HG02798 (cell line): ENCODE measurements at regions not wholly inside any gene's neighbourhood (a gene's known extent, or its start where the extent isn't known, plus 50 kb on each side); places are given as distances from the start of the nearest gene placed in this dataset.

Experiments used
- ATAC-seq: cut with Tn5 transposase; IDR thresholded peaks from one replicate; pipeline ENCODE4 v1.9.1; 2021; ENCODE audit warnings: mild to moderate bottlenecking; ENCODE audit not compliant: unreplicated experiment, poor library complexity

DNA sequence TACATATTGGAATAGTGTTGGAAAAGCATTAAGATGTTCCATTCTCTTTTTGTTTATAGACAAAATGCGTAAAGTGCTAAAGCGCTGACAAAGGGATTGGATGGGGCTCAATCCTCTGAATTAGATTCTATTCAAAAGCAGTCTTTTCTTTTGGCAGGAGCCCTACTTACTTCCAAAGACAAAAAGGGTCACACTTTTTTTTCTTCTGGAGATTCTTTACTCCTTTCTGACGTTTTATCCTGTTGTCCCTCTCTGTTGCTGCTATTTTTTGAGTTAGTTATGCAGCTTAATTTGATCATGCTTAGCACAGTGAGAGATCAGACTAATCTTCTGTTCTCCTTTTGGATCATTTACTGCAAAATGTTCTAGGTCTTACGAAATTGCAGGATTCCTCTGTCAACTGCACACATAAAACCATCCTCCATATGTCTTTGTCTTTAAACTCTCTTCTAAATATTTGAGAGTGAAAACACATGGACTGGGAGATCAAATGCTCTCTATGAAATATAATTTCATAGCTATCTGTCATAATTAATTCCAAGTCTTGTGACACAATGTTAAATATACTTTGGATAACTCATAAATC lies 656.4 kb upstream of the ADGRL2 start:
- ATAC-seq, result no peak

DNA sequence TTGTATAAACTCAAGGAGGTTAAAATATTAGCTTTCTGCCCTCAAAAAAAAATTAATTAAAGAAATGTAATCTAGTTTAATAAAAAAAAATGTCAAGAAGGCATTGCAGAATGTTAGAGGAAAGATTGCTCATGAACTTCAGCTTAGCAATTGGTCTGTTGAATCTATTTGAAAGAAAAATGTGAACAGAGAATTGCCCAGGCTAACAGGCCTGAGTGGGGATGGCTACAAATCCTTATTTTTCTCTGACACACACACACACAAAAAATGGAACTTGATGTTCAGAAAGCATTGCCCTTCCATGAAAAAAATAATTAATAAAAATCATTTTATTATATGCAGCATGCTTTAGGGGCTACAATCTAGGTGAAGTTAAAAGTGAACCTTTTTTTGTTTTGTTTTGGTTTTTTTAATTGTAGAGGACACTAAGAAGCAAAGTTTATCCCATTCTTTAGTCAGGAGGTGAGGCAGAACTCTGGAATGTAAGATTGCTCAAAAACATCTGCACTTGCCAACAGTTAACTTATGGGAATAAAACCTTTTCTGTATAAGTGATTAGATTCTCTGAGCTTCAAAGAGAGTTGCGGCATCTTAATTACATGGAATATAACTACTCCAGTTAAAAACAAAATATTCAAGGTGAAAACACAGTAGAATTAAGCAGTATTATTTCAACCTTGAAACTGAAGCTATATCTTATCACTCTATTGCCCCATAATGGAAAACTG lies 658.5 kb upstream of the ADGRL2 start:
- ATAC-seq, result no peak

DNA sequence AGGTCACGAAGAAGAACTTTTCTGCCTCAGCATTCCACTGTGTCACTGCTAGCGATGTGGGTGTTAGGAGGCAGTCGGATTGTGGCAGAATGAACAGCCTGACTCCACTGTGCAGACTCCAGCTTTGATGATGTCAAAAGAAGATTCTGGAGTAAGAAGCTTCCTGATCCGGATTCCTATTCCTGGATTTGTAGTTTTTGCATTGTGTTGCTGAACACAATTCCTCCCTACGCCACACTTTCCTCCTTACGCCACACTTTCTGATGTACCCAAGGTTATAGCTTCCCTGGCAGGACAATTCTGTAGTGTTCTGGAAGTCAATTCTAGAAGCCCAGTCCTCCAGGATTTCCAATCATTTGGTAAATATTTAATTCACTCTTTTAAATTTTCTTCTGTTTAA lies 665.2 kb upstream of the ADGRL2 start:
- ATAC-seq, result no peak

DNA sequence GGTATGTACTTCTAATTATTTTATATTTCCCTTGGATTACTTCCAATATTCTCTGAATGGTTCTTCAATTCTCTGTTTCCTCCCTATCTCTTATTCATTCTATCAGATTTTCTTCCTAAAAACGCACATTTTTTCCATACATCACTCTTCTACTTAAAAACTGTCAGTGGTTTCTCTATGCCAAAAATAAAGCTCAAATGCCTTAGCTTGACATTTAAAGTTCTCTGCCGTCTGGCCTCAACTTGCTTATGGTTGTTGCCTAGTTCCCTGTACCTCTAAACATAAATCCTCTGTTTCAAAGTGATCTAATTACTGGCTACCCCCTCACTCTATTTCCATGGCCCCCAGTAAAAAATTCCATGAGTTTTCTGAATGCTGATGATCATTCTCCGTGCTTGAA lies 671.0 kb upstream of the ADGRL2 start:
- ATAC-seq, result no peak

DNA sequence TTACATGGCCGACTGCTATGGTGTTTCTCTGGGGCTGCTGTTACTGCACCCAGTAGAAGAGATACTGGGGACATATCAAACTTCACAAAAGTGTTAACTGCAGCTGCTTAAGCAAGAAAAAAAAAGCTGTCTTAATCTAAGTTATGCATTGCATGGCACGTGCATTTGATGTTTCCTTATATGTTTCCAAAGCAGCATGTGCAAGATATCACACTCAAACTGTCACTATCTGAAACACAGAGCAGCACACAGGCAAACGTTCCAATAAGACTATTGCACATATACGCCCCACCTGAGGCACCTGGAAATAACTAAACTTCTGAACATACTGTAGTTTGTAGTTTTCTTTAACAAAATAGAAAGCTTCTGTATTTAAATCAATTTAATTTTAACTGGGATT lies 671.4 kb upstream of the ADGRL2 start:
- ATAC-seq, result no peak

DNA sequence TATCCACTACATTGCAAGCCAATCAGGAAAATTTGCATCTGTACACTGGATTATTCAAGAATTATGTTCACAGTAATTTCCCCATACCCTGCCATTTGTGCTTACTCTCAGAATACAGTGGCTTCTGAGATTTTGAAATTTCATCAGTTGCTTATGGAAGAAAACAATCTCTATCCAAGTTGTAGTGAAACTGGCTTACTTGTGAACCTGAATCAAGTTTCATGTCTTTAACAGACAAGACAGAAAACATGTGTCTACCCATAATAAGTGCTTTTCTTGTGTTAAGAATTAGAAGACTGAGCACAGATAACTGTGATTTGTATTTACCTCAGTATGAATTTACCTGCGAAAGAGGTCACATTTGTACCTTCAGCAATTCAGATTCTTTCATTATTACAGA lies 672.7 kb upstream of the ADGRL2 start:
- no peak for ATAC-seq

DNA sequence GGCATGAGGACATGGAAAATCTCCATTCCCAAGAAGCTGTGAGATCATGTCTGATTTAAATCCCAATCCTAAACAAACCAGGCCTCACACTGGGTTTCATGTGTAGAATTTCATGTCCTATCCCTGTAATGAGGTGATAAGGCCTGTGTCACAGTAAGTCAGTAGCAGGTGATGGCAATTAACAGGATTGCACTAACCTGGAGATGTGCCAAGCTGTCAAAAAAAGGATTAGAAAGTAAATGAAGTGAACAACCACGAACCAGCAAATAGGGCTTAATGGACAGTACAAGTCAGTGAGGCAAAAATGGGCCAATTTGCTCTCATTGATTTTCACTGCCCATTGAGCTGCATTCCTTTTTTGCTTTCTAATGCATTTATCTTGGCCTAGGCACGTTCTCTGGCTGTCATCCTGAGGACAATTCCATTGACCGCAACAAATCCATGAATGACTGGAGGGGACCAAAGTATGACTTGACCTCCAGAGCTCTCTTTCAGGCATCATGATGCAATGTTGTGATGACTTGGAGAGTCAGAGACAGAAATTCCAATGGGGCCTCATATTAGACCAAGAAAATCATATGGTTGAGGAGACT lies 673.6 kb upstream of the ADGRL2 start:
- ATAC-seq, result no peak

DNA sequence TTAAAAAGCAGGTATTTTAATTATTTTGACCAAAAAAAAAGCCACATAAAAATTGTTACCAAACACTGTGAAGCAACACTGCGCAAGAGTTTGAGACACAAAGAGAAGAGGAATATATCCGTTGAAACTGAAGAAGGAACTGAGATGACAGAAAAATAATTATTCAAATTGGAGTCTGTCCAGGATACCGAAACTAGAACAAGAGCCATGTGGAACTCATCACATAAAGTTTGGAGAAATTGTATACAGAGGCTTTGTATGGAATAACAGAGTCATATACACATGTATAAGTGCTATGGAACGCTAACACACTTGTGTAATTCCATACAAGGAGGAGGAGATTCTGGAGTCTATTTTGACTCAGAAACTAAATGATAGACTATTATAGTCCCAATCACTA lies 675.1 kb upstream of the ADGRL2 start:
- ATAC-seq, result no peak

DNA sequence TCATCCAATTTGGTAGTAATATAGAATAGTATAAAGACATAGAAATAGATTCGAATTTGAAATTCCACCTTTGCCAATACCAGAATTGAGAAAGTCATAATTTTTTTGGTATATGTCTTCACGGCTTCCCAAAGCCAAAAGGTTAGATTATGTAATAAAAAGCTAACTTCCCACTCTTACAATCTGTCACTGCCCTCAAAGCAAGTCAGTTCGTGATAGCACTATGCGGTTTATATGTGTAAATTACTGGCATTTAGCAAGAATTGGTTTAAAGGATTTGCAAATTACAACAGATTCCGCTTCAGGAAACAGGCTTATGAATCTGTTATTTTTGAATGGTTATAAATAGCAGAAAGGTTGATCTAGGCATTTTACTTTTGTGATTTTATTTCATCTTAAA lies 679.4 kb upstream of the ADGRL2 start:
- no peak for ATAC-seq

DNA sequence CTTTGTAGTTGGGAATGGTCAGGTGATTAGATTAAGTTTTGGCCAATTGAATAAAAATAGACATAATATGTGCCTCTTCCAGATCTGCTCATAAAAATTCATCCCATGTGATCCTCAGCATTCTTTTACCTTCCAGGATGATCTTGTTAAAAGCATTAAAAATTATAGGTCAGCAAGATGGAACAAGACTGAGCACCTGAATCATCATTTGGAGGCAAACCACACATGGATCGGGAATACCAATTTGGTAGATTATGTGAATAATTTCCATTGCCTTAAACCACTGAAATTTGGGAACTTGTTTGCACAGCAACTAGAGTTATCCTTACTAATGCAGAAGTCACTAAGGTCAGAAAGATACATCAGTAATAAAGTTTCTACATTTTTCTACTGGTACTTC lies 681.4 kb upstream of the ADGRL2 start:
- ATAC-seq, result no peak

DNA sequence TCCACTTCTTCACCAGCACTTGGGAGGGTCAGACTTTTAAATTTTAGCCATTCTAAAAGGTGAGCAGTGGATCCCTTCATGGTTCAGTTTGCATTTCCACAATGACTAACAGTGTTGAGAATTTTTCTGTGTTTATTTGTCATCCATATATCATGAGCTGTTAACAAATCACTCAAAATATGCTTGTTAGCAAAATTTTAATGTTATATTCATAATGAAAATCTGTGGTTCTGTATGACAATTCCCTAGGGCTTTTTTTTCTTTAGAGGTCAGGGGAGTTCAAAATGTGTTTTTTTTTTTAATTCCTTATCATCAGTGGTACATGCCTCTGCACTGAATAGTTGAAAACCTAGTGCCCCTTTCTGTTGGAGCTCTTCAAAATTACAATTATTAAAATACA lies 682.2 kb upstream of the ADGRL2 start:
- ATAC-seq, result no peak

DNA sequence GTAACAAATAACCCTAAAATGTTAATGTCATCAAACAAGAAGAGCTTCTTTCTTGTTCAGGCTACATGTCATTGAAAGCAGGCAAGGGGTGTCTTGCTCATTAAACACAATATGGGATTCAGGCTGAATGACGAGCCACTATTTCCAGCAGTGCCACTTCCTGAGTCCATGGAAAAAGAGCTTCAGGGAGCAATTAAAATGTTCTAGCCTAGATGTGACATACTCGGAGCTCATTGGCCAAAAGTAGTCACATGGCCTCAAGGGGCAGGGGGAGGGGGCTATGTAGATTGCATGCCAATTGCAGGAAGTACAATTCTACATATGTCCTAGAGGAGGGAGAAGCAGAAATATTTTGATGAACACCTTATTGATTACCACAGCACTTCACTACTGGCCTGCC lies 685.3 kb upstream of the ADGRL2 start:
- no peak for ATAC-seq

DNA sequence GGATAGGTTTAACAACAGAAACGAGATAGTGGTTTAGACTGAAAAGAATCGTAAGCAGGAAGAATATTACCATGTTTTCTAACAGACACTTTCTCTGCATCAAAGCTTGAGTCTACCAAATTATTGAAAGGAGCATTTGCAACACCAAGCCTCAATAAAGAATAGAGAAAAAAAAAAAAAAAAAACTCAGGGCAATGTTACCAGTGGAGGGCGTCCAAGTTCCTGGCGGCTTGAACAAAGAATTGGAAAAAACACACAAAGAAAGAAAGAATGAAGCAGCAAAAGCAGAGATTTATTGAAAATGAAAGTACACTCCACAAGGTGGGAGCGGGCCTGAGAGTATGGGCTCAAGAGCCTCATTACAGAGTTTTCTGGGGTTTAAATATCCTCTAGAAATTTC lies 686.5 kb upstream of the ADGRL2 start:
- ATAC-seq, result no peak

DNA sequence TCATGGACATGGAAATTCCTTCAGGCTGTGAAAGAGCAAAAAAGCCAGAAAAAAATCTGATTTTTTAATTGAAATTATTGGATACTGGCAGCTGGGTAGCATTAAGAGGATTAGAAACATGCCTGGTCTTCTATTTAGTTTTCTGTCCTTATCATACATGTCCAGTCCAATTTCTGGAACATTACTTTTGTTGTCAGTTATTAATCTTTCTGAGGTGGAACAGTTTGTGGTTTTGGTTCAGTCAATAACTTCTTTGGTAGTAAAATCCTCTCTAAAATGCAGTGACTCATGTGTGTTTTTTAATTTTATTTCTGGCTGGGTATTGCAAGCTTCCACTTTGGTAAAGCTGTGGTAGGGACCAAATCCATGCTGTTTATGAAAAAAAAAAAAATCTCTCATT lies 687.0 kb upstream of the ADGRL2 start:
- no peak for ATAC-seq

DNA sequence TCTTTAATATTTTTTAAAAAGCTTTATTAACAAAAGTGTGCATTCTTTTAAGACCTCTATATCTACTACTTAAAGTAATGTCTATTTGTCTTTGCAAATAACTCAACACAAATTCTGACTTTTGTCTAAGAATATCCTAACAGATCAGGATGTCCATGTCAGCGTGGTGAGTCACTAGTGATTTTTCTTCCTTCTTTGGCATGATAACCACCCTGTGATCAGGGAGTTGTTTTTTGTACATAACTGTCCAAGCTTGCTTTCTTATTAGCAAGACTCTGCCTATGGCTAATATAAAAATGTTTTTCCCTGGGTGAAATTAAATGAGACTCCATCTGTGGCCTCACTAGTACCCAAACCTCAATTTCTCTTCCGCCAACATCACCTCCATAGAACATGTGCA lies 688.9 kb upstream of the ADGRL2 start:
- no peak for ATAC-seq

DNA sequence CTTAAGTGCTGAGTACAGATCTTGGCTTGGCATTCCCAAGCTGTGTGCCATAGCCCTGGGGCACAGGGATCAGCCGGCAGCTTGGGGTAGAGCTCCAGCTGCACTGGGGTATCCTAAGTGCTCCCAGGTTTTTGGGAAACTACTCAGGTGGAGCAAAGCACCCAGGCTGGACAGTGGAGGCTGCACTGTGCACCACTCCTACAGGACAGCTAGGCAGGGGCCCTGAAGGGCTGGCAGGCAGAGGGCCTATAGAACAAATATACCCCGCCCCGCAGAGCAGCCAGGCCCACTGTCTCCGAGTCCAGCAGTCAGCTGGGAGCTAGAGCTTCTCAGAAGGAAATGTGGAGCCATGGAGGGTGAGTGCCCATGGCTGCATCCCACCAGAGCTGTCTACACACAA lies 691.7 kb upstream of the ADGRL2 start:
- ATAC-seq, result no peak

DNA sequence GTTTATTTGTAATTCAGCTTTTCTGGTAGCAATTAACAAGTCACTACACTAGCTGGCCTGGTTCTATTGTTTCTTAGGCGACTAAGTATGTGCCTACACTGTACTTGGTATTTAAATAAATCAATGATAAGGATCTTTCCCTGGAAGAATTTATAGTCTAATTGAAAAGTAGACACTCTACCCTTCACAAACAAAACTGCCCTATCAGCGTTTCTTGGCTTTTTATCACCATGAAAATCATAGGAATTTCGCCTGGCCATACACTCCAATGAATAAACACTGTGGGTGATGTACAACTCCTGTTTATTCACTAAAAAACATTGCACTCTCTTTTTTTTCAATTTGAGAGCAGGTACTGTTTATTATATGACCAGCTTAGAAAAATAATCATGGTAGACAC lies 702.9 kb upstream of the ADGRL2 start:
- ATAC-seq, result no peak

DNA sequence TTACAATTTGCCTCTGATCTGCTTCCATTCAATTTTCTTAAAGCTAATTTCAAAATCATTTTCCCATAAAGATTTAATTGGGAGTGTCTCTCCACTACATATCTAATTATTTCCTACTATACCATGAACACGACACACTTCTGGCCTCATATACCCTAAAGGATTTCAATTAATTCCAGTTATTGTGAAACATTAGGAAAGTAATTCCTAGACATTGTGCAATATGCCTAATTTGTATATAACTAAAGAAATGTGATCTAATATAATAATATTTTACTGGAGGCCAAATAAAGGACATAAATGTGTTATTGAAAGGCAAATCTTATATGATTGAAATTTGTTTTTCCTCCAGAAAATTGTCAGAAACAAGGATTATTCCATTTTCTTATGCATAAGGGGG lies 727.2 kb upstream of the ADGRL2 start:
- no peak for ATAC-seq

DNA sequence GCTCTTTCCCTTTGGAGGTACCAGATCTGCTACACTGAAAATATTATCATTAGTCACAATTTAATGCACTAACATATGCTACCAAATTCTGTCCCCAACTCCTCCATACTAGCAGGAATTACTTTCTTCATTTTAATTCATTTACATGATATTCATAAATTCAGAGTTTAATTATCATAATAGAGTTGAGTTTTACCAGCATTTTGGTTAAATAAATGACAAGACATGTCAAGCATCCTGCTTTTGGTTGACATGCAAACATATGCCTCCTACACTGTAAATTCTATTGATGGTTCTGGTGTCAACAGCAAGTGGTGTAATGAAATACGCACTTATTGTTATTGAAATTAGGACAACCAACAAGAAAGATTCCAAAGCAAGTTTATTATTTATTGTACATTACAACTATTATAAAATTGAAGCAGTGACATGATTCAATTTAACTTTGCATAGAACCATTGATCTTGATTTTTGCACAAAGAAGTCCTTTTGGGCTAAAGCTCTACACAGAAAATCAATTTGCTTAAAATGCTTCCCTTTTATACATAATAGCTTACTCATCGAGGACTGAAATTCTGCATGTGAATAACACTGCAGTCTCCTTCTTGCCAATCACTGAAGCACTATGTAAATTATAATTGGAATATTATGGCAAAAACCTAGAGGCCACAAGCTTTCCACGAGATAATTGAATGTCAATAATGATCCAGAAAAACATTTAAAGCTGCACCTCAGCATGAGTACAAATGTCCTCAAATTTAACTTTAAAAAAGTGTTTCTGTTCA lies 728.6 kb upstream of the ADGRL2 start:
- no peak for ATAC-seq

DNA sequence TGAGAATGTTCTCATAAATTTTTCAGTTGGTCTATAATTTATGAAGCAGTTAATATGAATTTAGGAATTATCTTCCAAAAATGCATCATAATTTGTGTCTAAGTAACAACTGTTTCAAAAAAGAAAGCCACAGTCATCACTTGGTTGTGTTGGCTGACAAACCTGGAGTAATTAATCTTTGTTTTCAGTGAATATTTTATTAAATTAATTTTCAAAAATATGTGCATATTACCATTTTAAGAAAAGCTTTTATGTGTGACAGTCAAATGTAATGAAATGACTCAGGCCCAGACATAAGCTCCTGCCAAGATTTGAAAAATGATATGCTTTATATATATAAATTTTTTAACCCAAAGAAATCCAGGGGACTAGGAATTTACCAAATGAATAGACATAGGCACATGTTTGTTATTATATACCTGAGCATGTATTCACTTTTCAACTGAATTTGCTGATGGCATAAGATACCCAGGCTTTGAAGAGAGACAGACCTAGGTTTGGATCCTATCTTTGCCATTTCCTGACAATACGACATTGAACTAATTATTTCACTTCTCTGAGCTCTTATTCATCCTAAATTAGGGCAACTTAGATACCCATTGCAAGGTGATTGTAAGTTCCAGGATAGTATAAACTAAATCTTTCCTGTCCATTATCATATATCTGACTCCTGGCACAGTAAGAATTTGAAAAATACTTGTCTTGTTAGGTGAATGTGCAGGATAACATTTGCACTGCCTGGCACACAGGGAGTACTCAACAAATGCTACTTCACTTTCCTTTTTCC lies 729.5 kb upstream of the ADGRL2 start:
- ATAC-seq, result no peak

DNA sequence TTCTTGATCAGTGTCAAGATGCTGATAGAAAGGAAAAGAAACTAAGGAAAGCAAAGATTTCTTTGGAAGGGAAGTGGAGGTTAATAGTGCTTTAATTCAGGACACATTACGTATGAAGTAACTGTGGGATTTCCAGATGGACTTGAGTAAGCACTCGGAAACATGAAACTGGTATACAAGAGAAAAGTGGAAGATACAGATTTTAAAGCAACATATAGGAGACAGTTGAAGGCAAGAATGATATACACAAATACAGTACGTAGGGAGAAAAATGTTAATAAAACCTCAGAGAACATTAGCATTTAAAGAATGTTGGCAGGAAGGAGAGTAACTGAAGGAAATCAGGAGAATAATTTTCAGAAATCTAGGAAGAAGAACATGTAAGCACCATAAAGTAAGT lies 730.9 kb upstream of the ADGRL2 start:
- no peak for ATAC-seq
